ENCODE measurements at regions not wholly inside any gene's neighbourhood (a gene's known extent, or its start where the extent isn't known, plus 50 kb on each side); places are given as distances from the start of the nearest gene placed in this dataset.

DNA sequence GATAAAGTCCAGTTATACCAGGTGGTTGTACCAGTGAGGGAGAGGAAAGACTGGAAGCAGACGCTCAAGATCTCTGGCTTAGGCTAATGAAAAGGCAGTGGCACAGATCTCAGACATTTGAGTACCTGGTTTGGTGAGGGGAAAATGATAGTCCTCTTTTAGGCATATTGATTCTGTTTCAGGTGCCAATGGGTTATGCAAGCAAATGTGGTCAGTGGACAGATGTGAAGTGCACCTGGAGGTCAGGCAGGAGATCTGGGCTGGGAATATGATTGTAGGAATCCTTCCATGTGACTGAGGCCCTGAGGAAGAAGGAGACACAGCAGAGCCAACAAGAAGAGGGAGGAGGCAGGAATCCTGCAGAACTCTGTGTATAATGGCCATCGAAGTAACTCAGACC, 63.7 kb upstream of the SMARCA2 start:
- Mint-ChIP-seq H3K27ac (no peak overlapping the region), H3K27me3 (ENCODE audit: low read depth) (peaks cover 16% of the 10 kb centered on the region), H3K9me3 (no peaks in the 10 kb centered on the region), H3K4me1 (ENCODE audit: low read depth) (no peaks in the 10 kb centered on the region), H3K4me3 (no peak overlapping the region), H3K36me3 (ENCODE audit: low read depth) (no peaks in the 10 kb centered on the region)

DNA sequence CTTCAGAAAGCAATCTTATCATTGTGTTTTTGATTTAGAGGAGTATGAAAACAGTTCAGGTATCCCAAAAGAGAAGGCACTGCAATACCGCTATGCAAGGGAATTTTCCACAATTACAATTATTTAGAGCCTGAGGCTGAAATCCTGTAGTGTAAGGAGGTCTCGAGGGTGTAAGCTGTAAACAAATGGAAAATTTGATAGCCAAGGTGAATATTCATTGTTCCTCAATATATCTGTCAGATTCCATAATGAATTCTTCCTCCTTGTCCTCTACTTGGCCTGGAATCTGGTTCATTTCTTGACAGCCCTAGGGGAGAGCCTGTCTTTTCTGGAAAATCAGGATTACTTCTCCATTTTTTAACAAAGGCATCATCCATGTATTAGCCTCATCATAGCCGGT, 63.1 kb upstream of the SMARCA2 start:
- peaks cover 16% of the 10 kb centered on the region for H3K27me3 Mint-ChIP-seq (ENCODE audit: low read depth)
- no peaks in the 10 kb centered on the region for H3K9me3 Mint-ChIP-seq
- no peak overlapping the region for H3K4me3 Mint-ChIP-seq
- no peaks in the 10 kb centered on the region for H3K4me1 Mint-ChIP-seq (ENCODE audit: low read depth)
- H3K36me3 Mint-ChIP-seq (ENCODE audit: low read depth) = no peaks in the 10 kb centered on the region
- H3K27ac Mint-ChIP-seq = no peak overlapping the region

DNA sequence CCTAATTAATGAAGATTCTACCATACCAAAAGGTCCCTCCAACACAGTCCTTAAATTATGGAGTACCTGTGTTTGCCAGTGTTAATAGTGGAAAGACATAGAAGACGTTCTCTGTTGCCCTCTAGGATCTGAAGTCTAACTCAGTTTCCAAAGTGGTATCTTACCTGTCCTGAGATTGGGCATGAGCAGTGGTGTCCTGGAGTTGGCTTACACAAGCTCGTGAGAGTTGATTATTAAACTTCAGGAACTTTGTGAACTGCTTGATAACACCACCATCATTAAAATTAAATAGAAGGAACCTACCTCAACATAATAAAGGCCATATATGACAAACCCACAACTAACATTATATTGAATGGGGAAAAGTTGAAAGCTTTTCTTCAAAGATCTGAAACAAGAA, 60.9 kb upstream of the SMARCA2 start:
- no peak overlapping the region for H3K27ac Mint-ChIP-seq
- H3K36me3 Mint-ChIP-seq (ENCODE audit: low read depth) = no peaks in the 10 kb centered on the region
- no peaks in the 10 kb centered on the region for H3K9me3 Mint-ChIP-seq
- no peak overlapping the region for H3K4me3 Mint-ChIP-seq
- H3K27me3 Mint-ChIP-seq (ENCODE audit: low read depth) = peaks cover 8% of the 10 kb centered on the region
- no peaks in the 10 kb centered on the region for H3K4me1 Mint-ChIP-seq (ENCODE audit: low read depth)

DNA sequence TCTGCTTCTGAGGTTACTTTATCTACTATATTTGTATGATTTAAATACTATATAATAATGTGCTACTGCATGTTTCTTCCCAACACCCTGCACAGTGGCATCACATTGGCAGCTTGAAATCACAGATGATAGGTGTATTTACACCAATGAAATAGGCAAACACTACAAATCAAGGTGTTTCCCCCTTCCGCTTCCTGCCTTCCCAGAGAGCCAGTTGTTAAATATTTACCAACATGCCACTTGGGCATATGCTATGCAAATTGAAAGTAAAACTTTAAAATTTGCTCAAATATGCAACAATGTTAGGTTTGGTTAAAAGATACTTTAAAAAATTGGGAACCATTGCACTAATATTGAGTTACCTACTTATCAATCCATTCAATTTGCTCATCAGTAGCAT, 58.2 kb upstream of the SMARCA2 start:
- H3K9me3 Mint-ChIP-seq = no peaks in the 10 kb centered on the region
- H3K36me3 Mint-ChIP-seq (ENCODE audit: low read depth) = no peaks in the 10 kb centered on the region
- H3K4me3 Mint-ChIP-seq = no peak overlapping the region
- H3K27ac Mint-ChIP-seq = no peak overlapping the region
- H3K27me3 Mint-ChIP-seq (ENCODE audit: low read depth) = peaks cover 8% of the 10 kb centered on the region
- H3K4me1 Mint-ChIP-seq (ENCODE audit: low read depth) = no peaks in the 10 kb centered on the region

DNA sequence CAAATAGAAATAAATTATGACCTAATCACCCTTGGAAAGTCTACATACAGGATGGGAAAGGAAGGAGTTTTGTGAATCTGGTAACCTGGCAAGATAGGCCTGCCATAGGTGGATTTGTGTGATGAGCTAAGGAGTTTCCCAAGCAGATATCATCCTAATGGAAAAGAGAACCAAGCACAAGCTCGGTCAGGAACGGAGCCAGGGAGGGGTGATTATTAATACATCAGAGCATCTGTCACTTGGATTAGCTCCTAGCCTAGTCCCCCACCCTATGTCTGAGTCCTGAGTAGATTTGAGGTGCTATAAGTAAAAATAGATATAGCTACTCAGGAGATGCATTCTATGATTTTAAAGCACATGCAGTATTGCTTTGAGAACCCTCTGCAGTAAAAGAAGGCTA, 57.3 kb upstream of the SMARCA2 start:
- Mint-ChIP-seq H3K4me1 (ENCODE audit: low read depth) (no peaks in the 10 kb centered on the region), H3K9me3 (no peaks in the 10 kb centered on the region), H3K4me3 (no peak overlapping the region), H3K36me3 (ENCODE audit: low read depth) (no peaks in the 10 kb centered on the region), H3K27me3 (ENCODE audit: low read depth) (peaks cover 8% of the 10 kb centered on the region), H3K27ac (no peak overlapping the region)

DNA sequence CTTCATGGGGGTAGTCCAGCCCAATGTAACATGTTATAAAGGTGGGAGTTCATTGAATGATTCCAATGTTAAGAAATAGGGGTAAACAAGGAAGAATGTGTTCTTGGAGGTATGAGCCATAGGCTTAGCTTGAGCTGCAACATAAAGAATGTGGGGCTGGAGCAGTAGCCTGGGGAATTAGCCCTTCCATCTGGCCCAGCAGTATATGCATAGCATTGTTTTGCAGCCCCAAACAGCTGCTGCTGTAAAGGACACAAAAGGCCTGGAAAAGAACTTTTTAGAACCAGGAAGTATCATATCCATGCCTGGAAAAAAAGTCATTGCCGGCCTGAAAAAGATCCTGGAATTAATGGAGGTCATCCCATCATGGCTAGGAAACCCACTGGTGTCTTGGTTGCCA, 55.8 kb upstream of the SMARCA2 start:
- H3K36me3 Mint-ChIP-seq (ENCODE audit: low read depth) = no peaks in the 10 kb centered on the region
- no peaks in the 10 kb centered on the region for H3K9me3 Mint-ChIP-seq
- peaks cover 6% of the 10 kb centered on the region for H3K27me3 Mint-ChIP-seq (ENCODE audit: low read depth)
- H3K4me1 Mint-ChIP-seq (ENCODE audit: low read depth) = no peaks in the 10 kb centered on the region
- no peak overlapping the region for H3K4me3 Mint-ChIP-seq
- H3K27ac Mint-ChIP-seq = no peak overlapping the region

DNA sequence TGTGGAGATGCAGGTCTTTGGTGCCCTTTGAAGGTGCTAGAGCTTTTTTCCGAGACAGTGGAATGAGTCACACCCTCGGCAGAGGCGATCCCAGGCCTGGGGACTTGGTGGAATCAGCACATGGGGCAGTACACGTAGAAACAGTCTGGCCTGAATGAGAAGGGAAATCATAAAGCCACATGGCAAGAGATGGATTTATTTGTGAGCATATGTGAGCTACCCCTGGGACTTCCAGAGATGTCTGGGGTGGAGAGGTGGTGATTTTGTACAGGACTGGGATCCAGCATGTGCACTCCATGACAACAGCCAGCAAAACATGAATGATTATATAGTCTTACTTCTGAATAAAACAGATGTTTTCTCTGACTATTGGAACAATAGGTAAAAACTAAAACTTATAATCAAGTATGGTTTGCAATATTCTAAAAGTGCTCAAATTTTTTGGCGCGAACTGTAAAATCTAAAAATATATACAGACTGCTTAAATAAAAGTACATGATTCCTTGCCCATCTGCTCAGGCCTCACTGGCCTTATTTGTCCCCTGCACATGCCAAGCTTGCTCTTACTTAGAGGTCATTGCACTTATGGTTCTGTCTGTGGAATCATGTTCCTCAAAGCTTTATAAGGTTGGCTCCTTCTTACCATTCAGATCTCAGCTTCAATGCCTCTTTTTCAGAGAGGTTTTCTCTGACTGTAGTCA, 54.7 kb upstream of the SMARCA2 start:
- Mint-ChIP-seq H3K27ac (no peak overlapping the region), H3K27me3 (ENCODE audit: low read depth) (peaks cover 8% of the 10 kb centered on the region), H3K36me3 (ENCODE audit: low read depth) (no peaks in the 10 kb centered on the region), H3K4me3 (no peak overlapping the region), H3K4me1 (ENCODE audit: low read depth) (no peaks in the 10 kb centered on the region), H3K9me3 (no peaks in the 10 kb centered on the region)

DNA sequence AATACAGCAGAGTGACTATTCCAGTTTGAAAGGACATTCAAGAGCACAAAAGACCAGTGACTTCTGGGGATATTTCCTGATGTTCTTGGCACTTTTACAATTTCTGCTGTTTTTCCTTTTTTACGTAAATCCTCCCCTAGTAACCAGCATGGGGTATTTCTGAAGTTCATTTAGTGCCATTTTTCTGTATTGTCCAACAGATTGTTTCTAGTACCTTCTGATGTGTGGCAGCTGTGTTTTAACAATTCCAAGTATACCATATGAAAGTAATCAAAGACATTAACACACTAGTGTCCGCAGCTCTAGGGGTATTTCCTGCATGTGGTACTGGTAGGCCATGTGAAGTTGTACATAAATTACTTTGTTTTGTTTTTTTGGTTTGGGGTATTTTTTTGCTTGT, 53.0 kb upstream of the SMARCA2 start:
- H3K27me3 Mint-ChIP-seq (ENCODE audit: low read depth) = peaks cover 7% of the 10 kb centered on the region
- H3K4me1 Mint-ChIP-seq (ENCODE audit: low read depth) = no peaks in the 10 kb centered on the region
- H3K36me3 Mint-ChIP-seq (ENCODE audit: low read depth) = no peaks in the 10 kb centered on the region
- no peaks in the 10 kb centered on the region for H3K9me3 Mint-ChIP-seq
- no peak overlapping the region for H3K27ac Mint-ChIP-seq
- H3K4me3 Mint-ChIP-seq = no peak overlapping the region

DNA sequence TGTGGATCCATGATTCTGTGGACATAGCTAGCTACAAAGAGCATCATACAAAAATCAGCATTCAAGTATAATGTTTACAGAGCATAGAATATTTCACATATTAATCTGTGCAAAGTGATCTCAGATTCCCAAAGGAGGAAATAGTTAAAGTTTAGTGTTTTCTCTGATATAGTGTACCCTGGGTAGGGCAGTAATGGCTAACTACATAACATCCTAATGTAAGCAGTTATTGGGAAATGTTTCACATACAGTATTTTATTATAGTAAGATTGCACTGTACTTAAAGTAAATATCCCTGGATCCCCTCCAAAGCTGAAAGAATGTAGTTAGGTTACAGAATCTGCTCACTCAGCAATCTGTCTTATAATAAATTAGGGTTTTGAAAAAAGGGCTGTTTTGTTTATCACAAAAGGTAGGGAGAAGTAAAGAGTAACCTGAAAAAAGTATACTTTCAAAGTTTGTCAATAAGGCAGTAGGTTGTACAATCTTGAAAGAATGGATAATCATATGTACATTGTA, 52.5 kb upstream of the SMARCA2 start:
- H3K36me3 Mint-ChIP-seq (ENCODE audit: low read depth) = no peaks in the 10 kb centered on the region

DNA sequence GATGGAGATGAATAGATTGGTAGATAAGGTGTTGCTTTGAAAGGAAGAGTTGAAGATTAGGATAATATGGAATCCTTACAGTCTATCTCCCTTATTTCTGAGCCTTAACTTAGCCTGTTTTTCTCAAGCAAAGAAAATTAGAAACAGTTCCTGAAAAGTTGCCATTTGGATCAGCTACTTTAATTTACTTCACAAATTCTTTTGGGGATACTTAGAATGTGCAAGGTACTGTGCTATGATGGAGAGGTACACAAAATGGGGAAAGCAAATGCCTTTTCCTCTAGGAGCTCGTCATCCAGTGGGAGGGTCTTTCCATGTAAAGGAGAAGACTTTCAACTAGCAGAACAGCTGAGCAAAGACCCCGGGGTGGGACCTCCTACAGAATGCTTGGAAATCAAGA, 51.1 kb upstream of the SMARCA2 start:
- no peaks in the 10 kb centered on the region for H3K9me3 Mint-ChIP-seq
- H3K4me3 Mint-ChIP-seq = no peak overlapping the region
- no peaks in the 10 kb centered on the region for H3K36me3 Mint-ChIP-seq (ENCODE audit: low read depth)
- H3K4me1 Mint-ChIP-seq (ENCODE audit: low read depth) = no peaks in the 10 kb centered on the region
- peaks cover 16% of the 10 kb centered on the region for H3K27me3 Mint-ChIP-seq (ENCODE audit: low read depth)
- H3K27ac Mint-ChIP-seq = no peak overlapping the region

More for the DNA sequence above, 52.5 kb upstream of the SMARCA2 start:
- peaks cover 9% of the 10 kb centered on the region for H3K27me3 Mint-ChIP-seq (ENCODE audit: low read depth)
- H3K4me3 Mint-ChIP-seq = no peak overlapping the region
- H3K9me3 Mint-ChIP-seq = no peaks in the 10 kb centered on the region
- no peak overlapping the region for H3K27ac Mint-ChIP-seq
- no peaks in the 10 kb centered on the region for H3K4me1 Mint-ChIP-seq (ENCODE audit: low read depth)

All from T-helper 1 cell treated with Interleukin-12 subunit alpha and Interleukin-12 subunit beta and Interleukin-4 antibody, amounts not matched to agents 30 μg/mL and 1 μg/mL, for 36 hours (primary cell).